ENCODE measurements at regions not wholly inside any gene's neighbourhood (a gene's known extent, or its start where the extent isn't known, plus 50 kb on each side); places are given as distances from the start of the nearest gene placed in this dataset.

- Histone ChIP-seq H3K27me3 (ENCODE audit: control insufficient read depth in 2 of 2, insufficient read depth in 2 of 2, low read length in 2 of 2) (no peaks in the 10 kb centered on the region), H3K9me1 (replicated peaks; ENCODE audit: control insufficient read depth, extremely low read depth, insufficient read depth, low read length) (no peaks in the 10 kb centered on the region), H3K9ac (replicated peaks; ENCODE audit: extremely low read depth, insufficient read depth, low read length) (no peak overlapping the region), H3K36me3 (ENCODE audit: control insufficient read depth in 2 of 2, extremely low read depth in 1 of 2, insufficient read depth in 2 of 2, low read length in 2 of 2) (no peaks in the 10 kb centered on the region), H3K79me2 (ENCODE audit: control insufficient read depth, insufficient read depth, low read length) (no peaks in the 10 kb centered on the region), H3K27ac (ENCODE audit: insufficient read depth, low read depth, low read length) (no peak overlapping the region), H3K4me2 (ENCODE audit: insufficient read depth, low read length) (no peak overlapping the region), H3K4me3 (replicated peaks in 1 of 3; ENCODE audit: insufficient read depth in 1 of 3, low read depth in 1 of 3, low read length in 3 of 3) (no peak overlapping the region), H2AFZ (ENCODE audit: low read depth, low read length) (no peak overlapping the region), H3K4me1 (ENCODE audit: control insufficient read depth, extremely low read depth, insufficient read depth, low read length) (no peaks in the 10 kb centered on the region), H4K20me1 (replicated peaks; ENCODE audit: control insufficient read depth, extremely low read depth, insufficient read depth, low read length) (no peaks in the 10 kb centered on the region), H3K9me3 (replicated peaks; ENCODE audit: control insufficient read depth, insufficient read depth, low read length) (no peaks in the 10 kb centered on the region)
- no peak for DNase-seq (ENCODE audit: low read depth, low spot score)
- intact Hi-C loops (cut with micrococcal nuclease) = no loop called here
- no peak for FAIRE-seq
- BruUV-seq (replicated peaks) = no TSS peak
- TF ChIP-seq GATA2 (IDR thresholded peaks at IDR 0.05; ENCODE audit: insufficient read depth, insufficient read length, low read depth, low read length) = no peak
- TF ChIP-seq POLR2AphosphoS5 (IDR thresholded peaks at IDR 0.05; ENCODE audit: insufficient read depth, low read depth, low read length) = no peak
- no peak for TF ChIP-seq FOS (IDR thresholded peaks at IDR 0.05; ENCODE audit: borderline replicate concordance, insufficient read depth, low read length)
- no peak for TF ChIP-seq EZH2 (IDR thresholded peaks at IDR 0.05; ENCODE audit: borderline replicate concordance, low read depth, low read length, severe bottlenecking)
- no peak for TF ChIP-seq CTCF (IDR thresholded peaks at IDR 0.05; ENCODE audit: extremely low read depth in 1 of 2, insufficient read depth in 1 of 2, low read depth in 1 of 2, low read length in 2 of 2)
- no peak for TF ChIP-seq MYC (IDR thresholded peaks at IDR 0.05; ENCODE audit: low read depth, low read length)
- no peak for TF ChIP-seq MAX (IDR thresholded peaks at IDR 0.05; ENCODE audit: insufficient read depth, insufficient read length)
- TF ChIP-seq POLR2A (IDR thresholded peaks at IDR 0.05; ENCODE audit: low read depth, low read length) = no peak
- no peak for TF ChIP-seq JUN (IDR thresholded peaks at IDR 0.05; ENCODE audit: borderline replicate concordance, insufficient read depth, insufficient read length, low read depth)
- dilution Hi-C loops (cut with MboI; ENCODE audit: extremely low pct_ligation_motif_present, low sequenced_read_pairs) = no loop called here
- ChIA-PET POLR2A (no interaction called here), CTCF (no interaction called here)
Observed at GRCh38 chr2:128505150-128505490, 186.5 kb upstream of the HS6ST1 start.
